K562 (cell line): ENCODE measurements at regions not wholly inside any gene's neighbourhood (a gene's known extent, or its start where the extent isn't known, plus 50 kb on each side); places are given as distances from the start of the nearest gene placed in this dataset.
A peak's percentile ranks its signal among the peaks of the same experiment; 100 is the strongest.

ENCODE experiments used
- CBX5 ChIP-seq: IDR thresholded peaks from 2 replicates; pipeline ENCODE4 v1.6.1; 2014; ENCODE audit warnings: low read depth, borderline replicate concordance
- HNRNPLL ChIP-seq: fragments of 200-400 bp; formaldehyde crosslinking; IDR thresholded peaks from 2 replicates; pipeline ENCODE4 v1.6.1; 2017; ENCODE audit warnings: low read length, low read depth, mild to moderate bottlenecking; ENCODE audit not compliant: poor library complexity, severe bottlenecking
- PTRF ChIP-seq: fragments of 450-650 bp; IDR thresholded peaks from 2 replicates; pipeline ENCODE4 v1.6.1; 2016; ENCODE audit warnings: mild to moderate bottlenecking, missing genetic modification characterization, missing compliant biosample characterization
- TAL1 ChIP-seq: fragments of 450-650 bp; IDR thresholded peaks from 2 replicates; pipeline ENCODE4 v1.6.1; 2016; ENCODE audit warnings: mild to moderate bottlenecking
- ZBED1 ChIP-seq: IDR thresholded peaks from 2 replicates; pipeline ENCODE4 v1.6.1; 2014
- ZFP1 ChIP-seq: fragments of 450-650 bp; formaldehyde crosslinking; IDR thresholded peaks from 2 replicates; pipeline ENCODE4 v1.4.0; 2020; ENCODE audit warnings: mild to moderate bottlenecking, mixed read lengths
- ZNF347 ChIP-seq: fragments of 450-650 bp; formaldehyde crosslinking; IDR thresholded peaks from 2 replicates; pipeline ENCODE4 v1.4.0; 2020; ENCODE audit warnings: low read depth, mild to moderate bottlenecking, moderate library complexity
- ZNF785 ChIP-seq: fragments of 250-450 bp; sonication (Bioruptor Pico); IDR thresholded peaks from 2 replicates; pipeline ENCODE4 v1.4.0; 2020; ENCODE audit warnings: mild to moderate bottlenecking
- ZSCAN32 ChIP-seq: fragments of 450-650 bp; formaldehyde crosslinking; IDR thresholded peaks from 2 replicates; pipeline ENCODE4 v1.4.0; 2020; ENCODE audit warnings: mild to moderate bottlenecking, moderate library complexity
- TF ChIP-seq, protein P1 (sequence below), 2 experiments: fragments of 450-650 bp in 1 of 2; sonication (generic) in 1 of 2; formaldehyde crosslinking; conservative IDR thresholded peaks; 2 replicates each; pipeline versions ENCODE4 v1.4.0 to v1.8.1; 2020 to 2022; ENCODE audit warnings: mild to moderate bottlenecking in 1 of 2, missing genetic modification reagents in 1 of 2
- TF ChIP-seq, protein P2 (sequence below): fragments of 250-450 bp; sonication (Bioruptor Pico); IDR thresholded peaks from 2 replicates; pipeline ENCODE4 v1.6.1; 2021; ENCODE audit warnings: mild to moderate bottlenecking
- TF ChIP-seq, protein P3 (sequence below): sonication (generic); formaldehyde crosslinking; IDR thresholded peaks from 2 replicates; pipeline ENCODE4 v1.8.1; 2022; ENCODE audit warnings: missing genetic modification reagents
- TF ChIP-seq, protein P4 (sequence below): fragments of 450-650 bp; IDR thresholded peaks from 2 replicates; pipeline ENCODE4 v1.6.1; 2017; ENCODE audit warnings: antibody characterized with exemption
- TF ChIP-seq, protein P5 (sequence below): fragments of 450-650 bp; IDR thresholded peaks from 2 replicates; pipeline ENCODE4 v1.6.1; 2018; ENCODE audit warnings: mild to moderate bottlenecking, low read depth; ENCODE audit not compliant: partially characterized antibody
- TF ChIP-seq, protein P6 (sequence below): fragments of 250-450 bp; sonication (Bioruptor Pico); IDR thresholded peaks from 2 replicates; pipeline ENCODE4 v1.8.0; 2022; ENCODE audit warnings: moderate library complexity, mild to moderate bottlenecking, inconsistent platforms

DNA sequence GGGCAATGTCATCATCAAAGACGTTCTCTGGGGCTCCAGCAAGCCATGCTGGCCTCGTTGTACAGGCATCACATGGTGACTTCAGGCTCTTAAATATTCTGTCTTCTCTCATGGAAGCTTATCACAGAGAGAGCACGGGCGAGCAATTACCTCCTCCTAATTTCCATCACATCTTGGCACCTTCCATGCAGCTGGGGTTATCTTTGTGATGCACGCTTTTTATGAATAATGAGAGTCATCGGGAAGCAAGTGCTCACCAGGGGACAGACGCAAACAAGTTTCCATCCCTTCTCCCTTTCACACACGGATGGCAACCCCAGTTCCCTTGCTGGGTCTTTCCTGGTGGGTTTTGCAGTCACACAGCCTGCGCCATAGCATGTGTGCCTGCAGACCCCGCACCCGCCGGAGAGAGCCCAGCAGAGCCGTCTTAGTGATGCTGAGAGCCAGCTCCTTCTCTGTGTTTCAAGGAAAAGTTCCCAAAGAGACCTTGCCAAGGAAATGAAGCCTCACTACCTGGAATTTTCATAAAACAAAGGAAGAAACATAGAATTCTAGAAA lies 116.3 kb upstream of the AFDN start (continued):
- TF ChIP-seq, protein P1, sequence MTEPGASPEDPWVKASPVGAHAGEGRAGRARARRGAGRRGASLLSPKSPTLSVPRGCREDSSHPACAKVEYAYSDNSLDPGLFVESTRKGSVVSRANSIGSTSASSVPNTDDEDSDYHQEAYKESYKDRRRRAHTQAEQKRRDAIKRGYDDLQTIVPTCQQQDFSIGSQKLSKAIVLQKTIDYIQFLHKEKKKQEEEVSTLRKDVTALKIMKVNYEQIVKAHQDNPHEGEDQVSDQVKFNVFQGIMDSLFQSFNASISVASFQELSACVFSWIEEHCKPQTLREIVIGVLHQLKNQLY (CRISPR knock-in tag; conservative IDR thresholded peaks at IDR 0.05): no peak
- TF ChIP-seq, protein P2, sequence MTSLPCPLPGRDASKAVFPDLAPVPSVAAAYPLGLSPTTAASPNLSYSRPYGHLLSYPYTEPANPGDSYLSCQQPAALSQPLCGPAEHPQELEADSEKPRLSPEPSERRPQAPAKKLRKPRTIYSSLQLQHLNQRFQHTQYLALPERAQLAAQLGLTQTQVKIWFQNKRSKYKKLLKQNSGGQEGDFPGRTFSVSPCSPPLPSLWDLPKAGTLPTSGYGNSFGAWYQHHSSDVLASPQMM: no peak
- TF ChIP-seq CBX5: no peak
- TF ChIP-seq, protein P3, sequence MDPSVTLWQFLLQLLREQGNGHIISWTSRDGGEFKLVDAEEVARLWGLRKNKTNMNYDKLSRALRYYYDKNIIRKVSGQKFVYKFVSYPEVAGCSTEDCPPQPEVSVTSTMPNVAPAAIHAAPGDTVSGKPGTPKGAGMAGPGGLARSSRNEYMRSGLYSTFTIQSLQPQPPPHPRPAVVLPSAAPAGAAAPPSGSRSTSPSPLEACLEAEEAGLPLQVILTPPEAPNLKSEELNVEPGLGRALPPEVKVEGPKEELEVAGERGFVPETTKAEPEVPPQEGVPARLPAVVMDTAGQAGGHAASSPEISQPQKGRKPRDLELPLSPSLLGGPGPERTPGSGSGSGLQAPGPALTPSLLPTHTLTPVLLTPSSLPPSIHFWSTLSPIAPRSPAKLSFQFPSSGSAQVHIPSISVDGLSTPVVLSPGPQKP: no peak
- TF ChIP-seq ZNF347 (CRISPR knock-in tag): no peak
- no peak for TF ChIP-seq ZSCAN32 (CRISPR knock-in tag)
- TF ChIP-seq, protein P4, sequence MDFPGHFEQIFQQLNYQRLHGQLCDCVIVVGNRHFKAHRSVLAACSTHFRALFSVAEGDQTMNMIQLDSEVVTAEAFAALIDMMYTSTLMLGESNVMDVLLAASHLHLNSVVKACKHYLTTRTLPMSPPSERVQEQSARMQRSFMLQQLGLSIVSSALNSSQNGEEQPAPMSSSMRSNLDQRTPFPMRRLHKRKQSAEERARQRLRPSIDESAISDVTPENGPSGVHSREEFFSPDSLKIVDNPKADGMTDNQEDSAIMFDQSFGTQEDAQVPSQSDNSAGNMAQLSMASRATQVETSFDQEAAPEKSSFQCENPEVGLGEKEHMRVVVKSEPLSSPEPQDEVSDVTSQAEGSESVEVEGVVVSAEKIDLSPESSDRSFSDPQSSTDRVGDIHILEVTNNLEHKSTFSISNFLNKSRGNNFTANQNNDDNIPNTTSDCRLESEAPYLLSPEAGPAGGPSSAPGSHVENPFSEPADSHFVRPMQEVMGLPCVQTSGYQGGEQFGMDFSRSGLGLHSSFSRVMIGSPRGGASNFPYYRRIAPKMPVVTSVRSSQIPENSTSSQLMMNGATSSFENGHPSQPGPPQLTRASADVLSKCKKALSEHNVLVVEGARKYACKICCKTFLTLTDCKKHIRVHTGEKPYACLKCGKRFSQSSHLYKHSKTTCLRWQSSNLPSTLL: no peak
- TF ChIP-seq ZBED1: no peak
- no peak for TF ChIP-seq ZFP1 (CRISPR knock-in tag)
- TF ChIP-seq ZNF785: no peak
- TF ChIP-seq HNRNPLL: no peak
- TF ChIP-seq, protein P5, sequence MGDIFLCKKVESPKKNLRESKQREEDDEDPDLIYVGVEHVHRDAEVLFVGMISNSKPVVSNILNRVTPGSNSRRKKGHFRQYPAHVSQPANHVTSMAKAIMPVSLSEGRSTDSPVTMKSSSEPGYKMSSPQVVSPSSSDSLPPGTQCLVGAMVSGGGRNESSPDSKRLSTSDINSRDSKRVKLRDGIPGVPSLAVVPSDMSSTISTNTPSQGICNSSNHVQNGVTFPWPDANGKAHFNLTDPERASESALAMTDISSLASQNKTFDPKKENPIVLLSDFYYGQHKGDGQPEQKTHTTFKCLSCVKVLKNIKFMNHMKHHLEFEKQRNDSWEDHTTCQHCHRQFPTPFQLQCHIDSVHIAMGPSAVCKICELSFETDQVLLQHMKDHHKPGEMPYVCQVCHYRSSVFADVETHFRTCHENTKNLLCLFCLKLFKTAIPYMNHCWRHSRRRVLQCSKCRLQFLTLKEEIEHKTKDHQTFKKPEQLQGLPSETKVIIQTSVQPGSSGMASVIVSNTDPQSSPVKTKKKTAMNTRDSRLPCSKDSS: no peak
- no peak for TF ChIP-seq PTRF
- TF ChIP-seq, protein P6, sequence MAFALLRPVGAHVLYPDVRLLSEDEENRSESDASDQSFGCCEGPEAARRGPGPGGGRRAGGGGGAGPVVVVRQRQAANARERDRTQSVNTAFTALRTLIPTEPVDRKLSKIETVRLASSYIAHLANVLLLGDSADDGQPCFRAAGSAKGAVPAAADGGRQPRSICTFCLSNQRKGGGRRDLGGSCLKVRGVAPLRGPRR (CRISPR knock-in tag): no peak
- TF ChIP-seq TAL1: 0 out of 2 replicates have a peak, but pooled peaks have one; percentile 13
- TF ChIP-seq, all 486 proteins: peak for 4
